NT2/D1 (cell line): ENCODE measurements at regions not wholly inside any gene's neighbourhood (a gene's known extent, or its start where the extent isn't known, plus 50 kb on each side); places are given as distances from the start of the nearest gene placed in this dataset.

ENCODE experiments used
- SUZ12 ChIP-seq: IDR thresholded peaks from 2 replicates; pipeline ENCODE4 v1.6.1; 2011; ENCODE audit not compliant: insufficient read length, insufficient read depth; ENCODE audit errors: extremely low read depth
- YY1 ChIP-seq: IDR thresholded peaks from 2 replicates; pipeline ENCODE4 v1.6.1; 2011; ENCODE audit not compliant: insufficient read length, insufficient read depth
- ZNF274 ChIP-seq: IDR thresholded peaks from 2 replicates; pipeline ENCODE4 v1.6.1; 2011; ENCODE audit warnings: mild to moderate bottlenecking, low read depth, low read length

- TF ChIP-seq YY1 (no peak), ZNF274 (no peak), SUZ12 (no peak)
These were observed 129.3 kb upstream of the CHRDL1 start for GRCh38 chrX:110924871-110925270.
